ENCODE measurements at regions not wholly inside any gene's neighbourhood (a gene's known extent, or its start where the extent isn't known, plus 50 kb on each side); places are given as distances from the start of the nearest gene placed in this dataset.

GRCh38 chr13:106274551-106275203 is 260.8 kb downstream of the EFNB2 start:
- no peak for TF ChIP-seq Cebpa-rat (IDR thresholded peaks at IDR 0.05)
- no peaks in the 10 kb centered on the region for H3K36me3 ChIP-seq
- no peak overlapping the region for H3K4me3 ChIP-seq
- no peaks in the 10 kb centered on the region for H4K20me1 ChIP-seq
- no peak overlapping the region for H3K4me2 ChIP-seq
- no peak overlapping the region for H3K27ac ChIP-seq
- peaks cover 15% of the 10 kb centered on the region for H3K4me1 ChIP-seq
- no peak overlapping the region for H3K9ac ChIP-seq
- no peaks in the 10 kb centered on the region for H3K9me3 ChIP-seq
- no peaks in the 10 kb centered on the region for H3K27me3 ChIP-seq

- Histone ChIP-seq H3K27ac (no peak overlapping the region), H3K4me1 (no peaks in the 10 kb centered on the region), H4K20me1 (no peaks in the 10 kb centered on the region), H3K9ac (no peak overlapping the region), H3K27me3 (no peaks in the 10 kb centered on the region), H3K36me3 (no peaks in the 10 kb centered on the region), H3K4me2 (no peak overlapping the region), H3K9me3 (peaks cover 18% of the 10 kb centered on the region), H3K4me3 (no peak overlapping the region)
- no peak for TF ChIP-seq Cebpa-rat (IDR thresholded peaks at IDR 0.05)
Observed at GRCh38 chr13:106263801-106264200, 271.7 kb downstream of the EFNB2 start.

GRCh38 chr13:106262886-106263285 is 272.6 kb downstream of the EFNB2 start:
- TF ChIP-seq Cebpa-rat (IDR thresholded peaks at IDR 0.05) = no peak
- no peaks in the 10 kb centered on the region for H3K4me1 ChIP-seq
- no peaks in the 10 kb centered on the region for H3K36me3 ChIP-seq
- H3K4me3 ChIP-seq = no peak overlapping the region
- peaks cover 18% of the 10 kb centered on the region for H3K9me3 ChIP-seq
- no peak overlapping the region for H3K27ac ChIP-seq
- H4K20me1 ChIP-seq = no peaks in the 10 kb centered on the region
- H3K27me3 ChIP-seq = no peaks in the 10 kb centered on the region
- no peak overlapping the region for H3K9ac ChIP-seq
- H3K4me2 ChIP-seq = no peak overlapping the region

- peaks cover 18% of the 10 kb centered on the region for H3K9me3 ChIP-seq
Observed at GRCh38 chr13:106261450-106261849, 274.0 kb downstream of the EFNB2 start.

GRCh38 chr13:106260352-106260751 is 275.1 kb downstream of the EFNB2 start:
- Histone ChIP-seq H3K4me1 (no peaks in the 10 kb centered on the region), H3K9ac (no peak overlapping the region), H3K36me3 (no peaks in the 10 kb centered on the region), H3K9me3 (peaks cover 18% of the 10 kb centered on the region), H3K27ac (no peak overlapping the region), H3K27me3 (no peaks in the 10 kb centered on the region), H3K4me3 (no peak overlapping the region), H3K4me2 (no peak overlapping the region), H4K20me1 (no peaks in the 10 kb centered on the region)
- no peak for TF ChIP-seq Cebpa-rat (IDR thresholded peaks at IDR 0.05)

More at GRCh38 chr13:106261450-106261849, 274.0 kb downstream of the EFNB2 start:
- H3K27me3 ChIP-seq = no peaks in the 10 kb centered on the region
- no peak for TF ChIP-seq Cebpa-rat (IDR thresholded peaks at IDR 0.05)
- no peaks in the 10 kb centered on the region for H4K20me1 ChIP-seq
- H3K36me3 ChIP-seq = no peaks in the 10 kb centered on the region
- no peak overlapping the region for H3K9ac ChIP-seq
- H3K4me2 ChIP-seq = no peak overlapping the region
- H3K27ac ChIP-seq = no peak overlapping the region
- no peaks in the 10 kb centered on the region for H3K4me1 ChIP-seq
- no peak overlapping the region for H3K4me3 ChIP-seq

- peaks cover 18% of the 10 kb centered on the region for H3K9me3 ChIP-seq
- TF ChIP-seq Cebpa-rat (IDR thresholded peaks at IDR 0.05) = no peak
Observed at GRCh38 chr13:106259928-106260327, 275.5 kb downstream of the EFNB2 start.

GRCh38 chr13:106246666-106247188 is 288.7 kb downstream of the EFNB2 start:
- TF ChIP-seq Cebpa-rat (IDR thresholded peaks at IDR 0.05) = no peak
- H3K27ac ChIP-seq = no peak overlapping the region
- H3K4me3 ChIP-seq = no peak overlapping the region
- H3K9ac ChIP-seq = no peak overlapping the region
- H4K20me1 ChIP-seq = no peaks in the 10 kb centered on the region
- H3K36me3 ChIP-seq = no peaks in the 10 kb centered on the region
- H3K9me3 ChIP-seq = no peaks in the 10 kb centered on the region
- no peak overlapping the region for H3K4me2 ChIP-seq
- H3K4me1 ChIP-seq = no peaks in the 10 kb centered on the region
- no peaks in the 10 kb centered on the region for H3K27me3 ChIP-seq

More at GRCh38 chr13:106259928-106260327, 275.5 kb downstream of the EFNB2 start:
- no peaks in the 10 kb centered on the region for H4K20me1 ChIP-seq
- H3K9ac ChIP-seq = no peak overlapping the region
- no peak overlapping the region for H3K4me3 ChIP-seq
- H3K36me3 ChIP-seq = no peaks in the 10 kb centered on the region
- no peak overlapping the region for H3K27ac ChIP-seq
- H3K4me1 ChIP-seq = no peaks in the 10 kb centered on the region
- H3K27me3 ChIP-seq = no peaks in the 10 kb centered on the region
- no peak overlapping the region for H3K4me2 ChIP-seq

GRCh38 chr13:106246242-106246641 is 289.2 kb downstream of the EFNB2 start:
- H3K9me3 ChIP-seq = no peaks in the 10 kb centered on the region
- no peaks in the 10 kb centered on the region for H3K27me3 ChIP-seq
- no peak for TF ChIP-seq Cebpa-rat (IDR thresholded peaks at IDR 0.05)
- no peaks in the 10 kb centered on the region for H4K20me1 ChIP-seq
- no peak overlapping the region for H3K9ac ChIP-seq
- H3K4me3 ChIP-seq = no peak overlapping the region
- no peak overlapping the region for H3K4me2 ChIP-seq
- no peak overlapping the region for H3K27ac ChIP-seq
- H3K4me1 ChIP-seq = no peaks in the 10 kb centered on the region
- H3K36me3 ChIP-seq = no peaks in the 10 kb centered on the region

- Histone ChIP-seq H4K20me1 (no peaks in the 10 kb centered on the region), H3K27ac (no peak overlapping the region), H3K4me2 (no peak overlapping the region), H3K9me3 (no peaks in the 10 kb centered on the region), H3K4me1 (no peaks in the 10 kb centered on the region), H3K4me3 (no peak overlapping the region), H3K9ac (no peak overlapping the region), H3K36me3 (no peaks in the 10 kb centered on the region), H3K27me3 (no peaks in the 10 kb centered on the region)
- no peak for TF ChIP-seq Cebpa-rat (IDR thresholded peaks at IDR 0.05)
Observed at GRCh38 chr13:106243011-106243565, 292.4 kb downstream of the EFNB2 start.
